Smooth muscle cell (in vitro differentiated cells): ENCODE measurements at regions not wholly inside any gene's neighbourhood (a gene's known extent, or its start where the extent isn't known, plus 50 kb on each side); places are given as distances from the start of the nearest gene placed in this dataset.

ENCODE experiments used
- DNase-seq: peaks from one replicate; lab custom pipeline; 2025; ENCODE audit not compliant: unreplicated experiment; lab: John Stamatoyannopoulos, UW
- H2AFZ ChIP-seq: fragments of 200-600 bp; sonication (generic); 2 replicates; pipeline ENCODE4 v1.6.0; 2016; ENCODE audit warnings: antibody characterized with exemption, low read depth, mild to moderate bottlenecking
- H3F3A ChIP-seq: fragments of 200-600 bp; sonication (generic); 2 replicates; pipeline ENCODE4 v1.6.0; 2017; ENCODE audit warnings: antibody characterized with exemption, low read depth
- H3K27ac ChIP-seq: fragments of 200-600 bp; sonication (generic); 2 replicates; pipeline ENCODE4 v1.5.1; 2016; ENCODE audit warnings: low read depth, mild to moderate bottlenecking
- H3K27me3 ChIP-seq: fragments of 200-600 bp; sonication (generic); 2 replicates; pipeline ENCODE4 v1.6.1; 2016; ENCODE audit warnings: low read depth, mild to moderate bottlenecking
- H3K36me3 ChIP-seq: fragments of 200-600 bp; sonication (generic); 2 replicates; pipeline ENCODE4 v1.5.1; 2016; ENCODE audit warnings: low read depth
- H3K4me1 ChIP-seq: fragments of 200-600 bp; sonication (generic); 2 replicates; pipeline ENCODE4 v1.5.1; 2016; ENCODE audit warnings: low read depth
- H3K4me2 ChIP-seq: fragments of 200-600 bp; sonication (generic); 2 replicates; pipeline ENCODE4 v1.6.0; 2016; ENCODE audit warnings: mild to moderate bottlenecking
- H3K4me3 ChIP-seq: fragments of 200-600 bp; sonication (generic); 2 replicates; pipeline ENCODE4 v1.5.1; 2016; ENCODE audit warnings: mild to moderate bottlenecking
- H3K79me2 ChIP-seq: fragments of 200-600 bp; sonication (generic); 2 replicates; pipeline ENCODE4 v1.6.0; 2016; ENCODE audit warnings: low read depth, mild to moderate bottlenecking
- H3K9ac ChIP-seq: fragments of 200-600 bp; sonication (generic); 2 replicates; pipeline ENCODE4 v1.6.0; 2016; ENCODE audit warnings: low read depth
- H3K9me3 ChIP-seq: fragments of 200-600 bp; sonication (generic); replicated peaks from 2 replicates; pipeline ENCODE4 v1.5.1; 2016; ENCODE audit warnings: low read depth
- H4K20me1 ChIP-seq: fragments of 200-600 bp; sonication (generic); 2 replicates; pipeline ENCODE4 v1.6.0; 2016; ENCODE audit warnings: low read depth
- CTCF ChIP-seq: fragments of 200-600 bp; sonication (generic); IDR thresholded peaks from 2 replicates; pipeline ENCODE4 v1.5.1; 2017; ENCODE audit warnings: borderline replicate concordance, mild to moderate bottlenecking, antibody characterized with exemption; ENCODE audit not compliant: insufficient read depth, poor library complexity, severe bottlenecking
- WGBS: methylation state at CpG from one replicate; pipeline ENCODE4 v1.1.7; 2016; ENCODE audit warnings: low lambda C conversion rate; 5-methylcytosine and 5-hydroxymethylcytosine counted together

GRCh38 chr1:56413671-56414199 is 165.6 kb downstream of the PLPP3 start:
- H3K27ac ChIP-seq, result no peak overlapping the region
- no peak for DNase-seq
- no peak for TF ChIP-seq CTCF
- H2AFZ ChIP-seq, result no peak overlapping the region
- WGBS, result 57% methylated on average over 7 of the region's 7 CpGs
- H4K20me1 ChIP-seq, result no peaks in the 10 kb centered on the region
- no peaks in the 10 kb centered on the region for H3K79me2 ChIP-seq
- peaks cover 14% of the 10 kb centered on the region for H3K4me1 ChIP-seq
- H3K36me3 ChIP-seq, result no peaks in the 10 kb centered on the region
- H3K9ac ChIP-seq, result no peak overlapping the region
- no peaks in the 10 kb centered on the region for H3K27me3 ChIP-seq
- no peak overlapping the region for H3K4me3 ChIP-seq
- H3K4me2 ChIP-seq, result no peak overlapping the region
- no peaks in the 10 kb centered on the region for H3F3A ChIP-seq
- H3K9me3 ChIP-seq, result no peaks in the 10 kb centered on the region

- H3K79me2 ChIP-seq, result no peaks in the 10 kb centered on the region
- no peaks in the 10 kb centered on the region for H3K27me3 ChIP-seq
- no peak overlapping the region for H2AFZ ChIP-seq
- H3K4me2 ChIP-seq, result no peak overlapping the region
- H3K4me1 ChIP-seq, result peaks cover 14% of the 10 kb centered on the region
- H3K4me3 ChIP-seq, result no peak overlapping the region
- TF ChIP-seq CTCF, result no peak
- WGBS, result 78% methylated on average over 13 of the region's 13 CpGs
- DNase-seq, result no peak
- H3K27ac ChIP-seq, result no peak overlapping the region
- no peaks in the 10 kb centered on the region for H4K20me1 ChIP-seq
- H3K36me3 ChIP-seq, result no peaks in the 10 kb centered on the region
- no peak overlapping the region for H3K9ac ChIP-seq
- H3F3A ChIP-seq, result no peaks in the 10 kb centered on the region
- no peaks in the 10 kb centered on the region for H3K9me3 ChIP-seq
These were observed 167.7 kb downstream of the PLPP3 start for GRCh38 chr1:56411484-56412180.

- peaks cover 14% of the 10 kb centered on the region for H3K4me1 ChIP-seq
These were observed 168.3 kb downstream of the PLPP3 start for GRCh38 chr1:56411021-56411420.

More at GRCh38 chr1:56411021-56411420, 168.3 kb downstream of the PLPP3 start:
- DNase-seq, result no peak
- H3K36me3 ChIP-seq, result no peaks in the 10 kb centered on the region
- H3K9ac ChIP-seq, result no peak overlapping the region
- WGBS, result 91% methylated on average over 2 of the region's 2 CpGs
- H3K9me3 ChIP-seq, result no peaks in the 10 kb centered on the region
- H3K27me3 ChIP-seq, result no peaks in the 10 kb centered on the region
- H3K79me2 ChIP-seq, result no peaks in the 10 kb centered on the region
- H2AFZ ChIP-seq, result no peak overlapping the region
- no peak overlapping the region for H3K27ac ChIP-seq
- no peaks in the 10 kb centered on the region for H3F3A ChIP-seq
- no peak for TF ChIP-seq CTCF
- H3K4me2 ChIP-seq, result no peak overlapping the region
- H4K20me1 ChIP-seq, result no peaks in the 10 kb centered on the region
- H3K4me3 ChIP-seq, result no peak overlapping the region
